ENCODE measurements at regions not wholly inside any gene's neighbourhood (a gene's known extent, or its start where the extent isn't known, plus 50 kb on each side); places are given as distances from the start of the nearest gene placed in this dataset.

DNA sequence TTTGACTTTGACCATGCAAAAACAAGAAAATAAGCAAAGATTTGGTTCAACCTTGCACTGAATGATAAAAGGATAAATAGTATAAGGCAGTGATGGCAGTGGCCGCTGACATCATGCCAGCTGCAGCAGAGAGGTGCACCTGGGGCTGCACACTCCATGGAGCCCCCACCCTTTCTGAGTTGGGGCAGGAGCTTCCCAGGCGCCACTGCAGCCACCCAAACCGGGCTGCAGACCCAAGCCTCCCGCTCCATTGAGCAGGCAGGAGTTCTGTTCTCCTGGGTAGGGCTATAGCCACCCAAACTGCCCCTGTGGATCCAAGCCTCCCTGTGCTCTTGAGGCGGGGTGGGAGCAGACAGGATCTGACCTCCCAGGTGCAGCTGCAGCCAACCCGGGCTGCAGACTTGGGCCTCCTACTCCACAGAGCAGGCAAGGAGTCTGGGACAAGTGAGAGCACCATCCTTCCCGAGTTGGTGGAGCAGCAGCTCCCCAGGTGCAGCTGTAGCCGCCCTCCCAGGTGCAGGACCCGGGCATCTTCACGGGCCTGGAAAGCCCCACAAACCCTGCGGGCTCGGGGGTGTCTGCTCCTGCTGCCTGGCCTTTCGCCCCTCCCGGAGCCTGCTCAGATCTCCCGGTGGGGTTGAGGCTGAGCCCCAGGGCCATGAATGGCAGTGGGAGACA, 537.9 kb downstream of the TENT5A start:
- FAIRE-seq (no peak), DNase-seq (ENCODE audit: insufficient read length, low spot score) (no peak)
- TF ChIP-seq POLR2AphosphoS5 (IDR thresholded peaks at IDR 0.05; ENCODE audit: low read depth, low read length): no peak
- no peak for TF ChIP-seq SPI1 (IDR thresholded peaks at IDR 0.05; ENCODE audit: low read depth, low read length)
- TF ChIP-seq POU2F2 (IDR thresholded peaks at IDR 0.05; ENCODE audit: low read depth, low read length): no peak
- TF ChIP-seq POLR2A (IDR thresholded peaks at IDR 0.05; ENCODE audit: low read depth, low read length): no peak
- no peak for TF ChIP-seq PAX5 (IDR thresholded peaks at IDR 0.05; ENCODE audit: insufficient read depth, low read length, severe bottlenecking)
- TF ChIP-seq TAF1 (IDR thresholded peaks at IDR 0.05; ENCODE audit: low read depth, low read length): no peak

GRCh38 chr6:81204731-81205130, 547.8 kb downstream of the TENT5A start:
- no peak for DNase-seq (ENCODE audit: insufficient read length, low spot score)
- no peak for FAIRE-seq
- TF ChIP-seq SPI1 (IDR thresholded peaks at IDR 0.05; ENCODE audit: low read depth, low read length) (no peak), TAF1 (IDR thresholded peaks at IDR 0.05; ENCODE audit: low read depth, low read length) (no peak)

DNA sequence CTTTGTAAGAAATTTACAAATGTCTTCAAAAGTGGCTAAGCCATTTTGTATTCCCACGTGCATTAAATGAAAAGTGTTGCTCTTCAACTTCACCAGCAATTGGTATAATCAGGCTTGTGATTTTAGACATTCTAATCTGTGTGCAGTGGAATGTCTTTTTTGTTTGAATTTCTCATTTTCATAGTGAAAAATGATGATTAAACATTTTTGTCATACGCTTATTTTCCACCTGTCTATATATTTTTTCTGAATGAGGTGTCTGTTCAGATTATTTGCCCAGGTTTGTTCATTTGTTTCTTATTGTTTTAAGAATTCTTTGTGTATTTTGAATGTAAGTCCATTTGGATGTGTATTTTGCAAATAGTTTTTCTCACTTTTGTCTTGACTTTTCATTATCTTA, 558.1 kb downstream of the TENT5A start:
- FAIRE-seq (no peak), DNase-seq (ENCODE audit: insufficient read length, low spot score) (no peak)
- TF ChIP-seq PAX5 (IDR thresholded peaks at IDR 0.05; ENCODE audit: insufficient read depth, low read length, severe bottlenecking): no peak
- TF ChIP-seq TAF1 (IDR thresholded peaks at IDR 0.05; ENCODE audit: low read depth, low read length): no peak
- TF ChIP-seq POLR2AphosphoS5 (IDR thresholded peaks at IDR 0.05; ENCODE audit: low read depth, low read length): no peak
- no peak for TF ChIP-seq POU2F2 (IDR thresholded peaks at IDR 0.05; ENCODE audit: low read depth, low read length)
- no peak for TF ChIP-seq POLR2A (IDR thresholded peaks at IDR 0.05; ENCODE audit: low read depth, low read length)
- TF ChIP-seq SPI1 (IDR thresholded peaks at IDR 0.05; ENCODE audit: low read depth, low read length): no peak

GRCh38 chr6:81172056-81172740, 580.3 kb downstream of the TENT5A start:
- DNase-seq (ENCODE audit: insufficient read length, low spot score) (no peak), FAIRE-seq (no peak)
- TF ChIP-seq PAX5 (IDR thresholded peaks at IDR 0.05; ENCODE audit: insufficient read depth, low read length, severe bottlenecking): no peak

- no peak for DNase-seq (ENCODE audit: insufficient read length, low spot score)
Observed at GRCh38 chr6:81169166-81169565, 583.3 kb downstream of the TENT5A start.

DNA sequence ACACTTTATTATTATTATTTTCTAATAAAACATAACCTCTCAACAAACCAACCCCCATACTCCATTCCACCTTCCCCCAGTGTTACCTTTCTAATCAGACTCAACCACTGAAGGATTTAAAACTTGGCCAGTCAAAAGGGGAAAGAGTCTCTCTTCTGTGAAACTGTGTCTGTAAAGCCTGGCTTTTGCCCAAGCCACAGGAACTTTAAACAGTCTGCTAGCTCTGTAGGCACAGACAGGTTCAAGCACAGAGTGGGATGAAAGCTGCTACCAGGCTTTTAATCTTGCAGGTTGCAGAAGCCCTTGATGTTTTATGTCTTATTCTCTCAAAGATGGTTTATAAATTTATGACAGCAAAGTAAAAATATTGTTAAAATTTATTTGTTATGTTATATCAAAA, 585.7 kb downstream of the TENT5A start:
- DNase-seq (ENCODE audit: insufficient read length, low spot score) (no peak), FAIRE-seq (no peak)
- TF ChIP-seq POLR2A (IDR thresholded peaks at IDR 0.05; ENCODE audit: low read depth, low read length): no peak
- TF ChIP-seq PAX5 (IDR thresholded peaks at IDR 0.05; ENCODE audit: insufficient read depth, low read length, severe bottlenecking): no peak
- no peak for TF ChIP-seq TAF1 (IDR thresholded peaks at IDR 0.05; ENCODE audit: low read depth, low read length)
- TF ChIP-seq POLR2AphosphoS5 (IDR thresholded peaks at IDR 0.05; ENCODE audit: low read depth, low read length): no peak
- no peak for TF ChIP-seq SPI1 (IDR thresholded peaks at IDR 0.05; ENCODE audit: low read depth, low read length)

More at GRCh38 chr6:81169166-81169565, 583.3 kb downstream of the TENT5A start:
- no peak for FAIRE-seq
- TF ChIP-seq POU2F2 (IDR thresholded peaks at IDR 0.05; ENCODE audit: low read depth, low read length): no peak
- no peak for TF ChIP-seq TAF1 (IDR thresholded peaks at IDR 0.05; ENCODE audit: low read depth, low read length)
- TF ChIP-seq PAX5 (IDR thresholded peaks at IDR 0.05; ENCODE audit: insufficient read depth, low read length, severe bottlenecking): no peak
- TF ChIP-seq POLR2A (IDR thresholded peaks at IDR 0.05; ENCODE audit: low read depth, low read length): no peak
- no peak for TF ChIP-seq SPI1 (IDR thresholded peaks at IDR 0.05; ENCODE audit: low read depth, low read length)
- no peak for TF ChIP-seq POLR2AphosphoS5 (IDR thresholded peaks at IDR 0.05; ENCODE audit: low read depth, low read length)

- DNase-seq (ENCODE audit: insufficient read length, low spot score) (no peak), FAIRE-seq (no peak)
- no peak for TF ChIP-seq POU2F2 (IDR thresholded peaks at IDR 0.05; ENCODE audit: low read depth, low read length)
- no peak for TF ChIP-seq TAF1 (IDR thresholded peaks at IDR 0.05; ENCODE audit: low read depth, low read length)
- no peak for TF ChIP-seq POLR2AphosphoS5 (IDR thresholded peaks at IDR 0.05; ENCODE audit: low read depth, low read length)
- TF ChIP-seq PAX5 (IDR thresholded peaks at IDR 0.05; ENCODE audit: insufficient read depth, low read length, severe bottlenecking): no peak
- TF ChIP-seq POLR2A (IDR thresholded peaks at IDR 0.05; ENCODE audit: low read depth, low read length): no peak
- TF ChIP-seq SPI1 (IDR thresholded peaks at IDR 0.05; ENCODE audit: low read depth, low read length): no peak
Observed at GRCh38 chr6:81158956-81159355, 593.5 kb downstream of the TENT5A start.

GRCh38 chr6:81148751-81149150, 603.7 kb downstream of the TENT5A start:
- DNase-seq (ENCODE audit: insufficient read length, low spot score) (no peak), FAIRE-seq (no peak)
- TF ChIP-seq POLR2AphosphoS5 (IDR thresholded peaks at IDR 0.05; ENCODE audit: low read depth, low read length): no peak
- no peak for TF ChIP-seq PAX5 (IDR thresholded peaks at IDR 0.05; ENCODE audit: insufficient read depth, low read length, severe bottlenecking)
- TF ChIP-seq POLR2A (IDR thresholded peaks at IDR 0.05; ENCODE audit: low read depth, low read length): no peak
- no peak for TF ChIP-seq SPI1 (IDR thresholded peaks at IDR 0.05; ENCODE audit: low read depth, low read length)
- TF ChIP-seq POU2F2 (IDR thresholded peaks at IDR 0.05; ENCODE audit: low read depth, low read length): no peak
- TF ChIP-seq TAF1 (IDR thresholded peaks at IDR 0.05; ENCODE audit: low read depth, low read length): no peak

DNA sequence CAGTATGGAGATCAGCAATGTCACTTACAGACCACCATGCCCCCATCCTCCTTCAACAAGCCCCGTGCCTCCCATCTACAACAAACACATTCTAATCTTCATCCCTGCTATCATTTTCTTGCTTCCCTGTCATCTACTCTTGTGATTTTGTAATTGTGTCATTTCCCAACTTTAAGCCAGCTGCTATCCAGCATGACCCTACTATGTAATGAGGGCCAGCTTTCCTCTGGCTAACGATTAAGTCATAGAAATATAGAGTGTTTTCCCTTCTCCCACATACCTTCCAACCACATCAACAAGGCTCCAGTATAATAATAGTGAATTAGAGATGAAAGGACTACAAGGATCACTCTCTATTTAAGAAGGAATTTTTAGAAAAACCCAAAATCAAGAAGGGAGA, 607.0 kb downstream of the TENT5A start:
- no peak for TF ChIP-seq PAX5 (IDR thresholded peaks at IDR 0.05; ENCODE audit: insufficient read depth, low read length, severe bottlenecking)
- TF ChIP-seq POLR2AphosphoS5 (IDR thresholded peaks at IDR 0.05; ENCODE audit: low read depth, low read length): no peak
- TF ChIP-seq POLR2A (IDR thresholded peaks at IDR 0.05; ENCODE audit: low read depth, low read length): no peak
- no peak for TF ChIP-seq POU2F2 (IDR thresholded peaks at IDR 0.05; ENCODE audit: low read depth, low read length)
- TF ChIP-seq SPI1 (IDR thresholded peaks at IDR 0.05; ENCODE audit: low read depth, low read length): no peak
- TF ChIP-seq TAF1 (IDR thresholded peaks at IDR 0.05; ENCODE audit: low read depth, low read length): no peak
- no peak for FAIRE-seq
- DNase-seq (ENCODE audit: insufficient read length, low spot score): no peak

DNA sequence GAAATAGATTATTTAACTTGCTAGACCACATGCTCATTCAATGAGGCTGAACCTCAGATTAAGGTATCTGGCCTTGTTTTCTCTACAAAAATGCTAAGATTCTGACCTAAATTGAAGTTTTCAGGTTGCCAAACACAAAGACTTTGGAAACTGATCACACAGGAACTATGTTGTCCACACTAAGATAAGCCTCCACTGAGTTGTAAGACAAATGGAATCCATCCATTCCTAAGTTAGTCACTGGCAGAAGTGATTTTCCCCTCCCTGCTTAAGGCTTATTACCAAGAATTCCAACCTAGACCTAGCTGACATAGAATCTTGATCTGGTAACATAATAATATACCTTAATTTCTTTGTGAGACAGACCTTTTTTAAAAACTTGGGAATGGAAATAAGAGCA, 608.1 kb downstream of the TENT5A start:
- no peak for FAIRE-seq

More for the DNA sequence above, 608.1 kb downstream of the TENT5A start:
- no peak for TF ChIP-seq POLR2A (IDR thresholded peaks at IDR 0.05; ENCODE audit: low read depth, low read length)
- no peak for TF ChIP-seq POU2F2 (IDR thresholded peaks at IDR 0.05; ENCODE audit: low read depth, low read length)
- TF ChIP-seq SPI1 (IDR thresholded peaks at IDR 0.05; ENCODE audit: low read depth, low read length): no peak
- TF ChIP-seq POLR2AphosphoS5 (IDR thresholded peaks at IDR 0.05; ENCODE audit: low read depth, low read length): no peak
- no peak for TF ChIP-seq TAF1 (IDR thresholded peaks at IDR 0.05; ENCODE audit: low read depth, low read length)
- no peak for TF ChIP-seq PAX5 (IDR thresholded peaks at IDR 0.05; ENCODE audit: insufficient read depth, low read length, severe bottlenecking)
- no peak for DNase-seq (ENCODE audit: insufficient read length, low spot score)

Measured in GM12891 (cell line).